ENCODE measurements at regions not wholly inside any gene's neighbourhood (a gene's known extent, or its start where the extent isn't known, plus 50 kb on each side); places are given as distances from the start of the nearest gene placed in this dataset.
A peak's percentile ranks its signal among the peaks of the same experiment; 100 is the strongest.

- no peak for DNase-seq (ENCODE audit: low spot score)
These were observed 344.9 kb downstream of the EFNA5 start for GRCh38 chr5:107325866-107326265.

DNA sequence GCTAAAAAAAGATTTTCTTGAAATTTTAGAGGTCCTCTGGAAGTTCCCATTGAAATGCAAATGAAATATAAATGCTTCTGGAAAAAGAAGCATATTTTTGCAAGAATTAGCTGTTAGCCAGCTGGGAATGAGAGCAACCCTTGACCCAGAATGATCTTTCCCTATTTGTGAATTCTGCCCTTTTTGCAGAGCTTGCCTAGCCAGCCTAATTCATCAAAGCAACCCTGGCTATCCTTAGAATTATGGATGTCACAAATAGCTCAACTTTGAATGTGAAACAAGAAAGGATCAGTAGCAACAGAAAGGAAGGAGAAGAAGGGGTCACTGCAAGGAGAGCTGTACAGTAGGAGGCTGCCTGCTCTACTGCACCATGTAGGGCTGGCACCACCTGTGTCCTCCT is 345.9 kb downstream of the EFNA5 start:
- DNase-seq (ENCODE audit: low spot score): no peak

- no peak for DNase-seq (ENCODE audit: low spot score)
These were observed 346.7 kb downstream of the EFNA5 start for GRCh38 chr5:107324071-107324470.

GRCh38 chr5:107323536-107323935 is 347.2 kb downstream of the EFNA5 start:
- DNase-seq (ENCODE audit: low spot score): no peak

DNA sequence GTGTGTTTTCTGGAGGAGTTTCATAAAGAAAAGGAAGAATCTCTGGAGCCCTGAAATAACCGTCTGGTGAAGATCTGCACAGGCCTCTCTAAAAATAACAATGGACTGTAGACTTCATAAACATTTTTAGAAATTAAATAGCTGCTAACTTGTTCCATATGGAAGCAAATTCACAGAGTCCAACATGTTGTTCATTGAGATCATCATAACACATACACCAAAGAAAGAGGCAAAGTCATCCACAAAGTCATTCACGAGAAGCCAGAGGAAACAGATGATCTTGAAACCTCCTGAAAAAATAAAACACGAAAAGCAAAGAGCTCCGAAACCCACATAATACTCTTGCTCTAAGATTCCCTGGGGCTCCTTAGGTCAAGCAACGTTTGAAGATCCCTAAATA is 347.8 kb downstream of the EFNA5 start:
- DNase-seq (ENCODE audit: low spot score): no peak

DNA sequence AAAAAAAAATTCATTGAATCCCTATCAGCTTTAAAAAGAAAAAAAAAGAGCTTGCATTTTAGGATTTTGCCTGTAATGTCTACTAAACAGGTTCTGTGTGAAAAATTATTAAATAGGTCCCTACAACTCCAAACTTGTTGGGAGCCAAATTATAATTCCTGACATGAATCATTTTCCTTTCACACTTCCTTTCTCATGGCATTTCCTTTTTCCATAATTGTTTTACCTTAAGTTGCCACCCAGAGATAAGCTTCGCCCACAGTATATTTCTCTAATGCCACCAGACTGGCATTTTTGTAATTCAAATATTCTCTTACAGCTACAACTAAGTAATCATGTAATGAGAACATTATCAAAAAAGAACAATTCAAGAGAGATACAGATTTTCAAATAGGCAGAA is 348.8 kb downstream of the EFNA5 start:
- DNase-seq (ENCODE audit: low spot score): no peak

- no peak for DNase-seq (ENCODE audit: low spot score)
These were observed 349.9 kb downstream of the EFNA5 start for GRCh38 chr5:107320846-107321245.

DNA sequence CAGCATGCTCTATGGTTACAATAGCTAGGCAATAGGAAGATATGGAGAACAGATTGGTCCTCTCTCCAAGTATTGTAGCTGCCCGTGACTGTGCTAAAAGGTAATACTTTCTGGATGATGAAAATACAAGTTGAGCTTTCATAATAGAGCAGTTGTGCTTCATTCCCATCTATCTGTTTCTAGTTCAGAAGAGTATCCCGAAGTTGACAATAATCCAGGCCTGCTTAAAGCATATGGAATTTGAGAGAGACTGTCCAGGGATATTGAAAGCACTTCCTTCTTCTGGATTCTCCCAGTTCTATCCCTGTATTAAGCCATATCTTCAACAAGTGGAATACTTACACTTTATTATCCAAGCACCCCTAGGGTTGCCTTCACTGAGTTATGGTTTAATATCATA is 350.4 kb downstream of the EFNA5 start:
- no peak for DNase-seq (ENCODE audit: low spot score)

- no peak for DNase-seq (ENCODE audit: low spot score)
These were observed 350.8 kb downstream of the EFNA5 start for GRCh38 chr5:107319901-107320300.

- no peak for DNase-seq (ENCODE audit: low spot score)
These were observed 356.4 kb downstream of the EFNA5 start for GRCh38 chr5:107314330-107314729.

DNA sequence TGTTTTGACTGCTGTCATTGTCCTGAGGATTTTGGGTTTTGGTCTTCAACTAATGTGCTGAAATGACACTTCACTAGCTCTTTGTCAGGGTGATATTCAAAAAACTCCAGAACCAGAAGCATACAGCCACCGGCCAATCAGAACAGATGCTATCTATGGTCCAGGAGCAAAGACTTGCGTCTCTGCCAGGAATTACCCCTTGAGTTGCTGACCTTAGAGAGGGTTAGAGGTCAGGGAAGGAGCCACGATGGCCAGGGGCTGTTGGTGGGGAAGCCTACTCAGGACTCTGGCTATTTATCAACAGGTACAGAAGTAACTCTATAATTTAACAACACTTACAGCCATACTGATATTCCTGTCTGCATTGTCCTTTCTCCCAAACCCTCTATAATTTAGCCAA is 356.8 kb downstream of the EFNA5 start:
- no peak for DNase-seq (ENCODE audit: low spot score)

DNA sequence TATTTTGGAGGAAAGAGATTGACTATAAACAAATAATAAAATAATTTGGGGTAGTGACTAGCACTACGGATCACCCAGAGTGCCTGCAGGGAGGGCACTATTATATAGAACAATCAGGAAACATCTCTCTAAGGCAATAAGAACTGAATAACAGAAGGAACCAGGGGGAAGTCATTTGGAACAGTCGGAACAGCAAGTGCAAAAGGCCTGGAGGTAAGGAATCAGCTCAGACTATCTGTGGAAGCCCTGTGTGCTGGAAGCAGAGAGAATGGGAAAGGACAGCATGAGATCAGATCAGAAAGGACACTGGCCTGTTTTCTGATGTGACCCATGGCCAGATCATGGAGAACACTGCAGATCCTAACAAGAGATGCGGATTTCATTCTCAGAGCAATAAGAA is 357.6 kb downstream of the EFNA5 start:
- no peak for DNase-seq (ENCODE audit: low spot score)

DNA sequence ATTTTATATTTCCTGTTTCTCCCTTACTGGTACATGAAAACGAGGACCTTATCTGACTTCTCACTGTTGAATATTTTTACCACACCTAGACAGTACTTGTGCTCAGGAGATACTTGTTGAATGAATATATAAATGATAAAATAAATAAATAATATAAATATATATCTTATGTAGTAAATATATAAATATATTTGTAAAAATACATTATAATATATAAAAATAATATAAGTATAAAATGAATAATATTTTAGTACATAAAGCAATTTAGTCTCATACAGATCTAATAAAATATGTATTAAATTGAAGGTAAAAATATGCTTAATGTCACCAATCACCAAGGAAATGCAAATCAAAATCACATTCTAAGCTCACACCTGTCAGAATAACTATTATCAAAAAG is 360.6 kb downstream of the EFNA5 start:
- no peak for DNase-seq (ENCODE audit: low spot score)

DNA sequence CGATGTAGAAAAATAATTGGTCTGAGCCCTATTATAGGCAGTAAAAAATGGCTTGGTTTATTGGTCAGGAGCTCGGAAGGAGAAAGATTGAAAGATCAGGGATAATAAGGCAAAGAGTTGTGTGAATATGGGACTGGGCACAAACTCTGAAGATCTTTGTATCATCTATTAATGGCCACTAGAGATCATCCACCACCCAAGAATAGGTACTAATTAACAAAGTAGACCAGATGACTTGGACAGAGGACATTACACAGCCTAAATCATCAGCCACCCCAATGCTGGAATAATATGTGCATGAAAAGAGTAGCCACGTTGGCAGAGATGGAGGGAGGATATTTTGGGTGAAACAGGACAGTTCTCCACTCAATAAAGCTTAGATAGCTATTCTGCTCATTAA is 364.1 kb downstream of the EFNA5 start:
- no peak for DNase-seq (ENCODE audit: low spot score)

DNA sequence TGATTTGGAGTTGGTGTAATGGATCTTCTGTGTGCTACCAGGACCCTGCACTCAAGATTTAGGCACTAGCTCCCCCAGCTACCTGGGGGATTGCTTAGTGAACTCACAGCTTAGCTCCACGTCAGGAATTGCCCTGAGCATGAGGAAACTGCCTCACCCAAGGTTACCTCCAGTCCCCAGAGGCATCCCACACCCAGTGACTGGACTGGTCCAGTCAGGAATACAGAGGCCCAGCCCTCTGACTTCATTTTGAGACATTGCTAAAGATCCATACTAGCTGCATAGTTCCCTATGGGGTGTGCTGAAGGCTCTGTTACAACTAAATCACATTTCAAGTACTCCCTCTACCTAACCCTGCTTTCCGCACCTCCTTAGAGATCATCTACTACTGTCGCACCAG is 364.7 kb downstream of the EFNA5 start:
- no peak for DNase-seq (ENCODE audit: low spot score)

GRCh38 chr5:107304684-107305083 is 366.1 kb downstream of the EFNA5 start:
- no peak for DNase-seq (ENCODE audit: low spot score)

- DNase-seq (ENCODE audit: low spot score): no peak
These were observed 367.4 kb downstream of the EFNA5 start for GRCh38 chr5:107303171-107303968.

- DNase-seq (ENCODE audit: low spot score): no peak
These were observed 368.3 kb downstream of the EFNA5 start for GRCh38 chr5:107302441-107302840.

- no peak for DNase-seq (ENCODE audit: low spot score)
These were observed 368.7 kb downstream of the EFNA5 start for GRCh38 chr5:107301999-107302398.

DNA sequence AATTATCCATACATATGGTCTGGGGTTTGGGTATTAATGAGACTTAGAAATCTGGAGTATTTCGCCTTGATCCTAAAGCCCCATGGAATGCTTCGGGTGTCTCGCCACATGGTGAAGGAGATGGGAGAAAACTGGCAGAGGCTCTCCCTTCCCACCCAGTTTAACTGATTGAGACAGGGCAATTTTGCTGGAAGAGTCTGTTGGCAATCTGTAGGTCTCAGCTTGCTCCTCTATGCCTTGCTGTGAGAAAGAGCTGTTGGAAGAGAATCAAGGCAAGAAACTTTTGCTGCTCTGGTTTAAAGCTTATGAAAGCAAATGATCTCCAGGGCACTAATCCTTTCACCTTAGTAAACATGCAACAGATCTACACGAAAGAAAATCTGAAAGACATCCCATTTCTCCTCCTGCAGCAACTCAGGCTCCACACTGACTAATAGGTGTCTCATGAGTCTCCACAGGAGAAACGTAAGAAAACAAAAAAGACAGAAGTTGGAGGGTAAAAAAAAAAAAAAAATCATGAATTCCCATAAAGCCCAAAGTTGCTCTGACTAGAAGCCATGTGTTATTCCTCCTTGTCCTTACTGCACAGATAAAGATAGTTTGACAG is 369.9 kb downstream of the EFNA5 start:
- no peak for DNase-seq (ENCODE audit: low spot score)

DNA sequence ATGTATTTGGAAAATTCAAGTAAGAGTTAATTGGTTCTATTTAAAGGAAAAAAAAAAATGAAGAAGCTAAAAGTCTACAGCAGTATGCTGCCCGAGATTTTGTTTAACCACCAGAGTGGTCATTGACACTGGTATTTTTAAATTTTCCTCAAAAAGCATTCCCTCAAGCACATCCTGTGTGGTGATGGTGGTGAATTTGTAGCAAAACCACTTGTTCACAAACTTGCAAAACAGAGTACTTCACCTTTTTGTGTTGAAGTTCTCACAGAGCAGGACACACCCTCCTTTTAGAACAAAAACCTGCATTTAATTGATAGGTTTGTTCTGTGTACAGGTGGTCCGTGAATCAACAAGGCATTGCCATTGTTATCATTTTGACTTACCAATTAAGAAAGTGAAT is 374.2 kb downstream of the EFNA5 start:
- DNase-seq (ENCODE audit: low spot score): no peak

GRCh38 chr5:107295914-107296313 is 374.8 kb downstream of the EFNA5 start:
- no peak for DNase-seq (ENCODE audit: low spot score)

DNA sequence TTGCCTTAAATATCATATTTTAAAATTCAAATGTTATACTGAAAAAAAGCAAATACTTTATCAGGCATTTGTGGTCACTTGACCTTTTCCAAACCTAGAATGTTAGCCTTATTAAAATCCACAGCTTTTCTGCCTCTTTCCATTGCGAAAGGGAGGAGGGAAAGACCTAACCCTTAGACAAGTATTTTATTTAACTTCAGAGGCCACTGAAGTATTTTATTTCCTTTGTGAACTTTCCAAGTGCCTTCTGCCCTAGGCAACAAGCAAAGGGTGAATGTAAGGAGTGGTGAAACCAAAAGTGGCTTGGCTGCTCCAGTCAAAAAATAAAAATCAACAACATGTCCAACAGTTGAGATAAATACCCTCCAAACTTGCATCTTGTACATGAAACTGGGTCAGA is 376.1 kb downstream of the EFNA5 start:
- no peak for DNase-seq (ENCODE audit: low spot score)

- peak; percentile 10 for DNase-seq (ENCODE audit: low spot score)
These were observed 376.6 kb downstream of the EFNA5 start for GRCh38 chr5:107294211-107294550.
